ENCODE measurements at regions not wholly inside any gene's neighbourhood (a gene's known extent, or its start where the extent isn't known, plus 50 kb on each side); places are given as distances from the start of the nearest gene placed in this dataset.

DNA sequence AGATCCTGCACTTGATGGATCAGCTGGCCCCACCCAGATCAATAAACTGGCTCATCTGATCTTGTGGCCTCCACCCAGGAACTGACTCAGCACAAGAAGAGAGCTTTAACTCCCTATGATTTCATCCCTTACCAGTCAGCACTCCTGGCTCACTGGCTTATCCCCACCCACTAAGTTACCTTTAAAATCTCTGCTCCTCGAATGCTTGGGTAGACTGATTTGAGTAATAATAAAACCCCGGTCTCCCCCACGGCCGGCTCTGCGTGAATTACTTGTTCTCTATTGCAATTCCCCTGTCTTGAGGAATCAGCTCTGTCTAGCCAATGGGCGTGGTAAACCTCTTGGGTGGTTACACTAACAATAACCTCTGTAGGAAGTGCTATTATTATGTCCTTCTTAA is 83.7 kb downstream of the MBL2 start:
- CTCF ChIA-PET: no interaction called here
- Histone ChIP-seq H3K9me3 (ENCODE audit: control insufficient read depth in 1 of 2, insufficient read depth in 1 of 2, low read depth in 1 of 2, low read length in 2 of 2) (peaks cover 4% of the 10 kb centered on the region in 2 experiments; a peak in 1 of 4 replicates), H3K9me2 (ENCODE audit: insufficient read depth) (no peaks in the 10 kb centered on the region), H3K4me1 (ENCODE audit: control insufficient read depth in 1 of 2, insufficient read depth in 2 of 2, low read length in 2 of 2) (peaks cover 3 to 8% of the 10 kb centered on the region in 2 experiments; a peak in 2 of 4 replicates), H3K27me3 (ENCODE audit: insufficient read depth, low read length) (no peaks in the 10 kb centered on the region), H3K27ac (ENCODE audit: low read depth, low read length) (no peak overlapping the region), H3K4me3 (replicated peaks in 1 of 2; ENCODE audit: low read depth in 1 of 2, low read length in 2 of 2) (no peak overlapping the region), H4K20me1 (ENCODE audit: insufficient read depth) (no peaks in the 10 kb centered on the region), H3K9ac (ENCODE audit: low read length) (no peak overlapping the region), H3K79me2 (ENCODE audit: insufficient read depth, low read length) (no peaks in the 10 kb centered on the region), H2AFZ (ENCODE audit: low read depth, low read length, poor library complexity, severe bottlenecking) (no peak overlapping the region), H3K4me2 (ENCODE audit: low read length) (no peak overlapping the region), H3K36me3 (ENCODE audit: control insufficient read depth in 1 of 2, insufficient read depth in 2 of 2, low read length in 2 of 2) (no peaks in the 10 kb centered on the region)
- no TSS peak for BruUV-seq (replicated peaks)
- no peak for DNase-seq (ENCODE audit: low read depth, low spot score)
- ATAC-seq: peak; percentile 30; the same call in 1 of the 2 replicates
- RAD21 ChIA-PET (ENCODE audit: low non-redundant PET in 1 of 2, low total read pairs in 2 of 2, uncharacterized antibody in 2 of 2, unreplicated experiment in 2 of 2): no interaction called here
- no peak for TF ChIP-seq ZNF274 (IDR thresholded peaks at IDR 0.05; ENCODE audit: low read depth, low read length)
- TF ChIP-seq SP1 (IDR thresholded peaks at IDR 0.05; ENCODE audit: low read depth): no peak
- TF ChIP-seq, protein P1, sequence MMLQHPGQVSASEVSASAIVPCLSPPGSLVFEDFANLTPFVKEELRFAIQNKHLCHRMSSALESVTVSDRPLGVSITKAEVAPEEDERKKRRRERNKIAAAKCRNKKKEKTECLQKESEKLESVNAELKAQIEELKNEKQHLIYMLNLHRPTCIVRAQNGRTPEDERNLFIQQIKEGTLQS (IDR thresholded peaks at IDR 0.05): no peak
- TF ChIP-seq FOSL1 (IDR thresholded peaks at IDR 0.05; ENCODE audit: low read depth): 0 out of 2 replicates have a peak, but pooled peaks have one; percentile 24
- intact Hi-C loops (cut with micrococcal nuclease): no loop called here
- POLR2A ChIA-PET: no interaction called here

DNA sequence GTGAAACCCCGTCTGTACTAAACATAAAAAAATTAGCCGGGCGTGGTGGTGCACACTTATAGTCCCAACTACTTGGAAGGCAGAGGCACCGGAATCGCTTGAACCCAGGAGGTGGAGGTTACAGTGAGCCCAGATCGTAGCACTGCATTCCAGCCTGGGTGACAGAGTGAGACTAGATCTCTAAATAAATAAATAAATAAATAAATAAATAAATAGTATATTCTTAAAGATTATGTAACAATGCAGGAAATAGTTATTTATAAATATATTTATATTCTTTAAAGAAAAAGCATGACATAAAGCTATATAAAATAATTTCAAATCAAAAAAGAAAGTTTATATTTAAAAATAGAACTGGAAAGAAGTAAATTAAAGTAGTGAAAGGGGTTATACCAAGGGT is 76.4 kb downstream of the MBL2 start:
- CTCF ChIA-PET: no interaction called here
- no peaks in the 10 kb centered on the region for H4K20me1 ChIP-seq (ENCODE audit: insufficient read depth)

More for the DNA sequence above, 76.4 kb downstream of the MBL2 start:
- DNase-seq (ENCODE audit: low read depth, low spot score): no peak
- Histone ChIP-seq H3K79me2 (ENCODE audit: insufficient read depth, low read length) (no peaks in the 10 kb centered on the region), H3K9me2 (ENCODE audit: insufficient read depth) (no peaks in the 10 kb centered on the region), H3K36me3 (ENCODE audit: control insufficient read depth in 1 of 2, insufficient read depth in 2 of 2, low read length in 2 of 2) (no peaks in the 10 kb centered on the region), H3K4me3 (replicated peaks in 1 of 2; ENCODE audit: low read depth in 1 of 2, low read length in 2 of 2) (no peak overlapping the region), H3K4me1 (ENCODE audit: control insufficient read depth in 1 of 2, insufficient read depth in 2 of 2, low read length in 2 of 2) (no peaks in the 10 kb centered on the region), H2AFZ (ENCODE audit: low read depth, low read length, poor library complexity, severe bottlenecking) (no peak overlapping the region), H3K9me3 (ENCODE audit: control insufficient read depth in 1 of 2, insufficient read depth in 1 of 2, low read depth in 1 of 2, low read length in 2 of 2) (peaks cover 2 to 4% of the 10 kb centered on the region in 2 experiments; a peak in 1 of 4 replicates), H3K9ac (ENCODE audit: low read length) (no peak overlapping the region), H3K27ac (ENCODE audit: low read depth, low read length) (no peak overlapping the region), H3K27me3 (ENCODE audit: insufficient read depth, low read length) (no peaks in the 10 kb centered on the region), H3K4me2 (ENCODE audit: low read length) (no peak overlapping the region)
- no TSS peak for BruUV-seq (replicated peaks)
- no peak for TF ChIP-seq EZH2 (IDR thresholded peaks at IDR 0.05)
- TF ChIP-seq, protein P2, sequence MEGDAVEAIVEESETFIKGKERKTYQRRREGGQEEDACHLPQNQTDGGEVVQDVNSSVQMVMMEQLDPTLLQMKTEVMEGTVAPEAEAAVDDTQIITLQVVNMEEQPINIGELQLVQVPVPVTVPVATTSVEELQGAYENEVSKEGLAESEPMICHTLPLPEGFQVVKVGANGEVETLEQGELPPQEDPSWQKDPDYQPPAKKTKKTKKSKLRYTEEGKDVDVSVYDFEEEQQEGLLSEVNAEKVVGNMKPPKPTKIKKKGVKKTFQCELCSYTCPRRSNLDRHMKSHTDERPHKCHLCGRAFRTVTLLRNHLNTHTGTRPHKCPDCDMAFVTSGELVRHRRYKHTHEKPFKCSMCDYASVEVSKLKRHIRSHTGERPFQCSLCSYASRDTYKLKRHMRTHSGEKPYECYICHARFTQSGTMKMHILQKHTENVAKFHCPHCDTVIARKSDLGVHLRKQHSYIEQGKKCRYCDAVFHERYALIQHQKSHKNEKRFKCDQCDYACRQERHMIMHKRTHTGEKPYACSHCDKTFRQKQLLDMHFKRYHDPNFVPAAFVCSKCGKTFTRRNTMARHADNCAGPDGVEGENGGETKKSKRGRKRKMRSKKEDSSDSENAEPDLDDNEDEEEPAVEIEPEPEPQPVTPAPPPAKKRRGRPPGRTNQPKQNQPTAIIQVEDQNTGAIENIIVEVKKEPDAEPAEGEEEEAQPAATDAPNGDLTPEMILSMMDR (IDR thresholded peaks at IDR 0.05 in 2 of 3, conservative IDR thresholded peaks at IDR 0.05 in 1 of 3; ENCODE audit: borderline replicate concordance in 1 of 3, insufficient read depth in 1 of 3, low read depth in 2 of 3, low read length in 2 of 3): no peak
- intact Hi-C loops (cut with micrococcal nuclease): no loop called here
- ChIA-PET POLR2A (no interaction called here), RAD21 (ENCODE audit: low non-redundant PET in 1 of 2, low total read pairs in 2 of 2, uncharacterized antibody in 2 of 2, unreplicated experiment in 2 of 2) (no interaction called here)
- no peak for ATAC-seq

Measured in HCT116 (cell line).